Spleen (tissue), 11 donors: ENCODE measurements at regions not wholly inside any gene's neighbourhood (a gene's known extent, or its start where the extent isn't known, plus 50 kb on each side); places are given as distances from the start of the nearest gene placed in this dataset.

Experiments used
- DNase-seq: peaks from one replicate; pipeline ENCODE4 v3.0.0-alpha.2; 2020
- H3K27ac ChIP-seq, 8 donors: fragments of 200-600 bp; sonication (generic) in 7 of 8; 1 replicate in 4 of 8; 2 replicates in 4 of 8; pipeline versions ENCODE4 v1.5.0 to v1.8.0; 2016 to 2021; ENCODE audit warnings: inconsistent platforms in 4 of 8, mild to moderate bottlenecking in 4 of 8, moderate library complexity in 1 of 8
- H3K27me3 ChIP-seq, 7 donors: fragments of 200-600 bp; sonication (generic) in 6 of 7; replicated peaks in 1 of 7; 1 replicate in 4 of 7; 2 replicates in 3 of 7; pipeline versions ENCODE4 v1.5.0 to v1.8.0; 2016 to 2021; ENCODE audit warnings: inconsistent platforms in 3 of 7, mild to moderate bottlenecking in 1 of 7
- H3K36me3 ChIP-seq, 6 donors: fragments of 200-600 bp; sonication (generic) in 5 of 6; 1 replicate in 4 of 6; 2 replicates in 2 of 6; pipeline versions ENCODE4 v1.5.0 to v1.8.0; 2016 to 2021; ENCODE audit warnings: inconsistent platforms in 2 of 6
- H3K4me1 ChIP-seq, 6 donors: fragments of 200-600 bp; sonication (generic) in 5 of 6; 1 replicate in 3 of 6; 2 replicates in 3 of 6; pipeline versions ENCODE4 v1.5.0 to v1.8.0; 2016 to 2021; ENCODE audit warnings: inconsistent platforms in 3 of 6
- H3K4me3 ChIP-seq, 8 donors: fragments of 200-600 bp; sonication (generic) in 7 of 8; 1 replicate in 4 of 8; 2 replicates in 4 of 8; pipeline versions ENCODE4 v1.5.0 to v1.8.0; 2016 to 2021; ENCODE audit warnings: inconsistent platforms in 4 of 8, mild to moderate bottlenecking in 4 of 8, moderate library complexity in 2 of 8
- H3K9me3 ChIP-seq, 8 donors: fragments of 200-600 bp; sonication (generic) in 7 of 8; 1 replicate in 4 of 8; 2 replicates in 4 of 8; pipeline versions ENCODE4 v1.5.0 to v1.8.0; 2016 to 2021; ENCODE audit warnings: inconsistent platforms in 4 of 8
- POLR2A ChIP-seq, 3 donors: fragments of 450-650 bp; IDR thresholded peaks; one replicate each; pipeline ENCODE4 v1.5.1; 2017; ENCODE audit warnings: antibody characterized with exemption in 3 of 3, mild to moderate bottlenecking in 1 of 3
- POLR2AphosphoS5 ChIP-seq, 3 donors: sonication (generic); formaldehyde crosslinking; IDR thresholded peaks; one replicate each; pipeline ENCODE4 v1.5.1; 2017; ENCODE audit warnings: antibody characterized with exemption in 3 of 3
- WGBS, 5 donors: extraction: QIAGEN DNeasy Blood & Tissue Kit in 3 of 5; methylation state at CpG; one replicate each; pipeline versions ENCODE4 v1.1.5 to v1.1.7; 2013 to 2018; 5-methylcytosine and 5-hydroxymethylcytosine counted together
- intact Hi-C: fragments of 100-400 bp; cut with DNase I; formaldehyde crosslinking; loops from one replicate; pipeline ENCODE4 v1.15.0; 2023; ENCODE audit warnings: low total_unique reads
- TF ChIP-seq, protein P1 (sequence below), 11 experiments: fragments of 200-600 bp in 7 of 11; fragments of 450-650 bp in 4 of 11; sonication (generic) in 4 of 11; IDR thresholded peaks in 8 of 11; conservative IDR thresholded peaks in 3 of 11; 1 replicate in 7 of 11; 2 replicates in 4 of 11; pipeline versions ENCODE4 v1.4.0 to v1.8.0; 2016 to 2021; ENCODE audit warnings: antibody characterized with exemption in 11 of 11, inconsistent platforms in 4 of 11, mild to moderate bottlenecking in 1 of 11
- donor health status: healthy with polysubstance abuse.
- donor health status: DM: no; HTN: no; CAD: no; lungs with moderate emphysema.
- donor health status: DM: no; HTN: no; CAD: no.
- donor health status: Bipolar disorder and iron deficiency.
- donor health status: healthy.
- donor health status: DM: no; HTN: no; CAD: no.
- donor health status: DM: yes; HTN: yes; CAD: no.

DNA sequence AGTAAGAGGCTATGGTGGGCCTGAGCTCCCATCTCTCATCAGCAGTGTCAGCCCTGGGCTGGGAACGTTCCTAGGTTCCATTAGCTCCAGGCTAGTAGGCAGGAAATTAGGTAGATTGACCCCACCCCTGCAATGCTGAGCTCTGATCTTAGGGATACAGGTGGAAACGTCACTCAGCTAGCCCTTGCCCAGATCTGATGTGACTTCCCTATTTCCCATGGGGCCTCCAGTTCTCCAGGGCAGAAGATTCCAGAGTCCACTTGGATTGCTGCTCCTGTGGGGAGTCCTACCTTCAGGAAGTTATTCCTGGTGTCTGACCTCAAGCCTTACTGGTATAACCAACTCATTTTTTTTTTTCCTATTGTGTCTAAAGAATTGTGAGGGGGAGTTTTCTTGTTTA, 81.1 kb downstream of the EFNB1 start:
- DNase-seq, result no peak
- intact Hi-C loops, result no loop called here
- H3K9me3 ChIP-seq, result no peaks in the 10 kb centered on the region
- 53 to 85% (median 63%) methylated on average over 1 to 2 of the region's 2 CpGs for WGBS, 5 donors
- TF ChIP-seq POLR2AphosphoS5 (IDR thresholded peaks at IDR 0.05) (no peak), POLR2A (IDR thresholded peaks at IDR 0.05) (no peak)
- TF ChIP-seq, protein P1, sequence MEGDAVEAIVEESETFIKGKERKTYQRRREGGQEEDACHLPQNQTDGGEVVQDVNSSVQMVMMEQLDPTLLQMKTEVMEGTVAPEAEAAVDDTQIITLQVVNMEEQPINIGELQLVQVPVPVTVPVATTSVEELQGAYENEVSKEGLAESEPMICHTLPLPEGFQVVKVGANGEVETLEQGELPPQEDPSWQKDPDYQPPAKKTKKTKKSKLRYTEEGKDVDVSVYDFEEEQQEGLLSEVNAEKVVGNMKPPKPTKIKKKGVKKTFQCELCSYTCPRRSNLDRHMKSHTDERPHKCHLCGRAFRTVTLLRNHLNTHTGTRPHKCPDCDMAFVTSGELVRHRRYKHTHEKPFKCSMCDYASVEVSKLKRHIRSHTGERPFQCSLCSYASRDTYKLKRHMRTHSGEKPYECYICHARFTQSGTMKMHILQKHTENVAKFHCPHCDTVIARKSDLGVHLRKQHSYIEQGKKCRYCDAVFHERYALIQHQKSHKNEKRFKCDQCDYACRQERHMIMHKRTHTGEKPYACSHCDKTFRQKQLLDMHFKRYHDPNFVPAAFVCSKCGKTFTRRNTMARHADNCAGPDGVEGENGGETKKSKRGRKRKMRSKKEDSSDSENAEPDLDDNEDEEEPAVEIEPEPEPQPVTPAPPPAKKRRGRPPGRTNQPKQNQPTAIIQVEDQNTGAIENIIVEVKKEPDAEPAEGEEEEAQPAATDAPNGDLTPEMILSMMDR (IDR thresholded peaks at IDR 0.05 in 8 of 11, conservative IDR thresholded peaks at IDR 0.05 in 3 of 11), result no peak
- no peak overlapping the region for H3K27ac ChIP-seq
- H3K36me3 ChIP-seq, result no peaks in the 10 kb centered on the region
- no peaks in the 10 kb centered on the region for H3K4me1 ChIP-seq
- H3K27me3 ChIP-seq, result peaks cover 0 to 23% (median 0%) of the 10 kb centered on the region in 7 donors
- H3K4me3 ChIP-seq, result no peak overlapping the region

DNA sequence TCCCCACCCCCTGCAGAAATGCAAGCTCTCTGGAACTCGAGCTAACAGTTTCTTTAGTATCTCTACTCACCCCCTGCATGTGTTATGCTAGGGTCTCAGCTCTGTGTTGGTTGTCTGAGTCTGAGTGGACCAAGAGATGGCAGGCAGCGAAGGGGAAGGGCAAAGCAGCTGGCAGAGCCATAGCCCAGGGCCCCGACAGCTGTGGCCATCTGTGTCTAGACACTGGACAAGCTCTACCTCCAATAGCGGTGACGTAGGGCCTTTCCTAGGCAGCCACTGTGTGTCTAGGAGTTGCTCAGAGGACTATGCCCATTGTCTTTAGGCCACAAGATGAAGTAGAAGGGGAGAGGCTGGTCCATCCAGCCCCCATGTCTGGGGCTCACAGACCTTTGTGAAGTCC, 79.2 kb downstream of the EFNB1 start:
- Histone ChIP-seq H3K9me3 (no peaks in the 10 kb centered on the region), H3K27me3 (peaks cover 0 to 23% (median 0%) of the 10 kb centered on the region in 7 donors), H3K36me3 (no peaks in the 10 kb centered on the region), H3K4me1 (no peaks in the 10 kb centered on the region), H3K4me3 (no peak overlapping the region), H3K27ac (no peak overlapping the region)
- intact Hi-C loops, result no loop called here
- 73 to 95% (median 87%) methylated on average over 2 to 5 of the region's 5 CpGs for WGBS, 5 donors
- no peak for DNase-seq
- TF ChIP-seq, protein P1 (IDR thresholded peaks at IDR 0.05 in 8 of 11, conservative IDR thresholded peaks at IDR 0.05 in 3 of 11), result no peak
- TF ChIP-seq POLR2A (IDR thresholded peaks at IDR 0.05), result no peak
- no peak for TF ChIP-seq POLR2AphosphoS5 (IDR thresholded peaks at IDR 0.05)

DNA sequence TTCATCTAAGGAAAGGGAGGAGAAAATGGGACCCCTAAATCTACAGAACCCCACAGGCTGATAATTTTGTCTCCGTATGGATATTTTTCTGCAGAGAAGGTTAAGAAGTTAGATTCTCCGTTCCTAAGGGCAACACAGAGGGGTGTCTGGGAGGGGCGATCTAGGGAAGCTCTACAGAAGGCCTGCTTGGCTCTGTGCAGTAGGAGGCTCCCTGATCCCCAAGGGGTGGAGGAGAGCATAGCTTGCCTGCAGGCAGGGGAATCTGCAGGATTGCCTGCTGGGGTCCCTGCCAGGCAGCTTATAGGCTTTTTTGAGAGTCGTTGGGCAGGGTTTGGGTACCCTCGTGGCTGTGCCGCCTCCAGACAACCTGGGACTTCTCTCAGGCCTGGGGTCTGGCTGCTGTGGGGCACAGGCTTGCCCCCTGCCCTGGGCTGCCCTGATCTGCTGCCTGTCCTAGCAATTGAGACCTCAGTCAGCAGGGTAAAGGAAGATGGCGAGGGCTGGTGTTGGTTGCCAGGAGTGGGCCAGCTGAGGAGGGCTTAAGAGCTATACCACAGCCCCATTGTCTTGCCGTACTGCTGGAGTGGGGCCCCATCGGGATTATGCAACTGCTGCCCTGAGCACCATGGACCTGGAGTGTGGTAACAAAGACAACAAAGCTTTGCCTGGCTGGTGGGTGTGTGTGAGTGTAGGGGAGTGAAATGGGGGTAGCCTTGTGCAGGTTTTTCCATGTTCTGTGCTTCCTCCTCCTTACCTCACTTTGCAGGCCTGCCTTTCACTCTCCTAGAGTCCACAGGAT, 74.1 kb downstream of the EFNB1 start:
- Histone ChIP-seq H3K27me3 (no peaks in the 10 kb centered on the region), H3K27ac (no peak overlapping the region), H3K36me3 (no peaks in the 10 kb centered on the region), H3K9me3 (no peaks in the 10 kb centered on the region), H3K4me1 (no peaks in the 10 kb centered on the region), H3K4me3 (no peak overlapping the region)
- no peak for DNase-seq
- 76 to 93% (median 81%) methylated on average over 2 to 9 of the region's 9 CpGs for WGBS, 5 donors
- intact Hi-C loops, result no loop called here
- TF ChIP-seq POLR2AphosphoS5 (IDR thresholded peaks at IDR 0.05), result no peak
- TF ChIP-seq POLR2A (IDR thresholded peaks at IDR 0.05), result no peak
- TF ChIP-seq, protein P1 (IDR thresholded peaks at IDR 0.05 in 8 of 11, conservative IDR thresholded peaks at IDR 0.05 in 3 of 11), result no peak

DNA sequence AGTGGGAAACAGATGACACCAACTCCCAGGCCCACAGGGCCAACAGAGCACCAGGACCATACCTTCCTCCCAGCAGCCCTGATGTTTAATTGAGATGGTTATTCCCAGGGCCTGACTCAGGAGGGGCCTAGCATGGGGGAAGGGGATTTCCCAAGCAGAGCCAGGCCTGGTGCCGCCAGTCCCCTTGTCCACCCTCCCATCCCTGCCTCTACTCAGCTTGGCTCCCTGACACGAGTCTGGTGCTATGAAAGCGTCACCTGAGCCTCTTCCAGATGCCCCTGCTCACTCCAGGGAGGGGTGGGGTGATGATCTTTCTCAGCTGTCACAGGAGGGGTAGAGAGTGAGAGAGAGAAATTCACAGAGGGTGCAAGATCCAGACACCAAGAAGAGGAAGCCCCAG, 72.7 kb downstream of the EFNB1 start:
- Histone ChIP-seq H3K4me1 (peaks cover 0 to 5% (median 0%) of the 10 kb centered on the region in 6 donors), H3K27ac (no peak overlapping the region), H3K9me3 (no peaks in the 10 kb centered on the region), H3K36me3 (no peaks in the 10 kb centered on the region), H3K4me3 (no peak overlapping the region), H3K27me3 (no peaks in the 10 kb centered on the region)
- TF ChIP-seq, protein P1 (IDR thresholded peaks at IDR 0.05 in 8 of 11, conservative IDR thresholded peaks at IDR 0.05 in 3 of 11), result no peak
- TF ChIP-seq POLR2A (IDR thresholded peaks at IDR 0.05), result no peak
- no peak for TF ChIP-seq POLR2AphosphoS5 (IDR thresholded peaks at IDR 0.05)
- no peak for DNase-seq
- intact Hi-C loops, result no loop called here
- 54 to 93% (median 81%) methylated on average over 3 of the region's 3 CpGs; no CpG with 5 or more reads in 1 of the 5 donors for WGBS, 5 donors
